GM19035 (cell line): ENCODE measurements at regions not wholly inside any gene's neighbourhood (a gene's known extent, or its start where the extent isn't known, plus 50 kb on each side); places are given as distances from the start of the nearest gene placed in this dataset.

ENCODE experiments used
- ATAC-seq: cut with Tn5 transposase; IDR thresholded peaks from one replicate; pipeline ENCODE4 v1.9.1; 2021; ENCODE audit not compliant: unreplicated experiment

DNA sequence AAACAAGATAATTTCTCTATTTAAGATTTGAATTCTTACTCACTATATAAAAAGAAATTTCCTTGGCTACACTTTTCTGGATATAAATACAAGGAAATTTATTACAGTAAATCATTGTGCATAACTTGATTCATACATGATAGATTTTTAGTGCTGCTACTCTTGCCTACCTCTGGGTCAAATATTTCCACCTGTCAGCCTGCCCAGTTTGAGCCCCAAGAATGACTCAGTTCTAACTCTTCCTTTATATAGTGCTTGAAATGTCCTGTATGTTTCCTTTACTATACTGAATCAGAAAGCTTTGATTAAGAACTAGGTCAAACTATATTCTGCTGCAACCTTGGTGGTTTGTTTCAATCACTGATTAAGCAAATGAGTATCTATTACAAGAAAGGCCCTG lies 147.4 kb upstream of the FTMT start:
- ATAC-seq, result no peak

DNA sequence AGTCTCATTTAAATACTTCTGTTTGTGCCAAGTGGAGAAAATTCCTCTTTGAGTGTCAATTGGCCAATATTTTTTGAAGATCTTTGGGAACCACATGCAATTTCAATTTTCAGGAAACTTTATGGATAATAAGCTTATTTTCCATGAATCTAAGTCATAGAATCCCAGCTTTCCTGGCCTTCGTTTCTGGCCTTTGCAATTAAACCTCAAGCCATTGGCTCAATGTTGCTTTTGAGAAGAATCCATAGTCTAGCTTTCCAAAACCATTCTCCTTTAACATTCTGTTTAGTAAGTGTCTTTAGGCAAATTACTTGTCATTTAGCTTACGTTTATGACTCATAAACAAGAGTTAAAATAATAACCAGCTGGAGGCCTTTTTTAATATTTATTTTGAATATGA lies 145.0 kb upstream of the FTMT start:
- ATAC-seq, result no peak

DNA sequence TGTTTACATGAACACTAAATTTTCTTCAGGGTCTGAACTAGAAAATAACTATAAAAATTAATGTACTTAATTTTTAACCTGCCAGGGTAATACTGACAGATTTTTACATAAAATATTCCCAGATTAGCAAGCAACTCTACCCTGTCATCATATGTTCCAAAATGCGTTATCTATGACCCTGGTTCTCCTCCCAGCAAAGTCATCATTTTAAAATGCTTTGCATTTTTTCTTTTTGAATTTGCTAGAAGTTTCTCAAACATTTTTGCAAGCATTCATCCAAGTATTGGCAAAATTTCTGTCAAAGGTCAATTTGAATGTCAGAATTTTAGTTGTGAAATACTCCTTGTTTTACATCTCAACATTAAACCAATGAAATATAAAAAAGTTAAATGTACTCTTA lies 144.5 kb upstream of the FTMT start:
- ATAC-seq, result no peak

DNA sequence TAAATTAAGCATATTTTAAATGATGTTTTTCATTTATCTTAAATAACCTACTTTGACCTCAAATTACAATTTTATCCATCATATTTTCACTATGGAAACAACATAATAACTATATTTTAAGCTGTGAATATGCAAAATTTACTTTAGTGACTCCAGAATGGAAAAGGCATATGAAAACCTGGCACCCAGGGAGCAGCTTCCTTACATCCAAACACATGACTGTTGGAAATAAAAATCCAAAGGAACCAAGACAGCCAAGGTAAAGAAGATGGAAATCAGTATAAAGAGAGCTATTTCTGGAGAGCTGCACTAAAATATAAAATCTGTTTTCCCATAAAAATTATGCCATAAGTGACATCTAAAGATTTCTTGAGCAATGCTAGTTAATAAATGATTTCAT lies 140.3 kb upstream of the FTMT start:
- ATAC-seq, result no peak

DNA sequence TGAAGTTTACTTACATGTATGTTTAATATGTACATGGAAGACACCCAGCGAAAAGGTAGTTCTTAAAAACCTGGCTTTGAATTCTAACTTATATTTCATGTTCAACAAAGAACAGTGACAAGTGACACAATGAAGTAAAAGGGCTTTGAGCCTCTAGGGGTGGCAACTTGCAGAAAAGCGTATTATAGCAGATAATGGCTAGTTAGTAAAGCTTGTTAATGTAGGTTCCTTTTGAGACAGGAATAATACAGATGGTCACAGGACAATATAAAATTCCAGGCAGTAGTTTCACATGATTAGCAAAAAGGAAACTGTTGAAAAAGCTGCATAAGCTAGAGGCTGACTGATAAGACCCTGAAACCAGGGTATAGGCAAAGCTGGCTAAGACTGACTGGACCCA lies 132.4 kb upstream of the FTMT start:
- no peak for ATAC-seq

DNA sequence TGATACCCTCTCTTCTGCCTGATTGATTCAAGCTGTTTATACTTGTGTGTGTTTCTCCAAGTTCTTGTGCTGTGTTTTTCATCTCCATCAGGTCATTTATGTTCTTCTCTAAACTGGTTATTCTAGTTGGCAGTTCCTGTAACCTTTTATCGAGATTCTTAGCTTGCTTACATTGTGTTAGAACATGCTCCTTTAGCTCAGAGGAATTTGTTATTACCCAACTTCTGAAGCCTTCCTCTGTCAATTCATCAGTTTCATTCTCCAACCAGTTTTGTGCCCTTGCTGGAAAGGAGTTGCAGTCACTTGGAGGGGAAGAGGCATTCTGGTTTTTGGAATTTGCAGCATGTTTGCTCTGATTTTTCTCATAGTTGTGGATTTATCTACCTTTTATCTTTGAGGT lies 126.2 kb upstream of the FTMT start:
- ATAC-seq, result no peak

DNA sequence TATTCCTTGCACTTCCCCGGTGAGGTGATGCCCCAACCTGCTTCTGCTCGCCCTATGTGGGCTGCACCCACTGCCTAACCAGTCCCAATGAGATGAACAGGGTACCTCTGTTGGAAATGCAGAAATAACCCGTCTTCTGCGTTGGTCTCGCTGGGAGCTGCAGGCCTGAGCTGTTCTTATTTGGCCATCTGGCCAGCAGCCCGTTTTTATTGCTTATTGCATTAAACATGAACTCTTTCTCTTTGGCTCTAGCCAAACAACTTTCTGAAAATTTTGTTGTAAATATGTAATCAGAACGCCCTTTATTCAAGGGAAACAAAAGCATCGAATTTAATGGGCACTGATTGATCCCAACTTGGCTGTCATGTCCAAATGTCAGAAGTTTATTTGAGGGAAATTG lies 124.7 kb upstream of the FTMT start:
- no peak for ATAC-seq

DNA sequence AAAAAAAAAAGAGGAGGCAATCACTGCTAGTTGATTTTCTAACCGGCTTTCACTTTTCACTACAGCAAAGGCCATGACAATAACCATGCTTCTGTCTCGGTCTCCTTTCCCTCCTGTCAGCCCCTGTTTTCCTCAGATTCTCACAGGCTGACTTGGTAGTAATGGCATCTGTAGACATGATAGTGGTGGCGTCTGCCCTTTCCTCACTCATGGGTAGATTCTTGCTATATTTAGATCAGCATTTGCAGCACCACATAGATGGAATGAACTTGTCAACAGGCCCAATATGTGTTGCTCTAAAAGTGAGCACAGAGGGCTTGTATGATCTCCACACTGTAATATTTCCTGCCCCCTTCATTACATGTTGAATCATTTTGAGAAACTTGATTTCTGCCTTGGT lies 120.3 kb upstream of the FTMT start:
- no peak for ATAC-seq

DNA sequence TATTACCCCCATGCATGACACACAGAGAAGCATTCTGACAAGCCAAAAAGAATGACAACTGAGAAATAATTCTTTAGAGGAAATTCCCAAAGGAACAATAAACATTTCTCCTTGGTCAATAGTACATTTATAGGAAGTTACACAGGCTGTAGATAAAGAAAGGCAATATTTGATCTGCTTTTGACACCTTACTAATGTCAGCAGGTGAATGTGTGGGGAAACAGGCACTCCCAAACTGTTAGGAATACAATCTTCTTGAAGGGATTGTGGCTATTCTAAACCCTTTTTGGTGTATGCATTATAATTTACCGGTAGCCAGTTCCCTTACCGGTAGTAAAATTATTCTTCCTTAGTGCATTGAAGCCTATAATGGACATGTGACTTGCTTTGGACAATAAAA lies 116.1 kb upstream of the FTMT start:
- ATAC-seq, result no peak

DNA sequence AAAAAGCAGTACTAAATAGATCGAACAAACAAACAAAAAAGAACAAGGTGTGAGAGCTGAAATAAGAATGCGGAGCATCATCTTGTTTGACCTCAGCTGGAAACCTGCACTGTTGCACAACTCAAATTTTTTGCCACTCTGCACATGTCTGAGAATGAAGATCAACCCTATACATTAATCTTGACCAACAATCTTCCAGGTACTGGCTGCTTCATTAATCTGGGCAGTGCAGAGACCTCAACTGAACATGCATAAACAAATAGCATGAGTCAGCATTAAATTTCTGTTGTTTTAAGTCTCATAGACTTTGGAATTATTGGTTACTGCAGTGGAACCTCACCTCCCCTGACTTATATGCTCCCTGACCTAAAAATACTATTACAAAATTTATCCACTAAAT lies 114.6 kb upstream of the FTMT start:
- ATAC-seq, result no peak

DNA sequence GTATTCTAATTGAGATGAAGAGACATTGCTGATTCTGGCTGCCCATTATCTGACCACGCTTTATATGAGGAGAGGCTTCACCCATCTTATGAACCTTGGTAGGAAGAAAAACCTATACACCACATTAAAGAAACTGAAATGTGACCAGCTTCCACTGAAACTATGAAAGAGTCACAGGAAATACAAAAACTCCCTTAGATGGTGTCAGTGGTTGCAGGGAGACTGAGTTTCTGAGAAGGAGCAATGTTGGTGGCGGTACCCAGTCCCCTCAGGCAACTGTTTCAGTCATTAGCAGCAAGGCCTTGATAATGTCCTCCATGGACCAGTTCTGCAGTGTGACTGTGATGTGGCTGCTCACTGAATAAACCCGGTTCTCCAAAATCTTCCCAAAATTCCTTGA lies 110.5 kb upstream of the FTMT start:
- ATAC-seq, result no peak

DNA sequence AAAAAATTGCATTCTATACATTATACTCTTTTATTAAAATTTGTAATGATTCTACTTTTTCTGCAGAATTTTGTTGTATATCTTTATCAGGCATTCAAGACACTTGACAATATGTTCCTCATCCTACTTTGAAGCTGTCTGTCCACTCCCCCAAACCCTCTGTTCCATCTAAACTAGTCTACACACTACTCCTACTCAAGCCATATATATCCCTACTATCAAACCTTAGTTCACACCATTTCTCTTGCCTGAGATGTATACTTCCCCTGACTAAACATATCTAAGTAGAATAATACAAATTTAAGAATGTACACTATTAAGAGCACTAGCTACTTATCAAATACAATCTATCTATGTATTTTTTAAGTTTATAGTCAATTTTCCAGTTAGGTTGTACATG lies 107.1 kb upstream of the FTMT start:
- ATAC-seq, result no peak

DNA sequence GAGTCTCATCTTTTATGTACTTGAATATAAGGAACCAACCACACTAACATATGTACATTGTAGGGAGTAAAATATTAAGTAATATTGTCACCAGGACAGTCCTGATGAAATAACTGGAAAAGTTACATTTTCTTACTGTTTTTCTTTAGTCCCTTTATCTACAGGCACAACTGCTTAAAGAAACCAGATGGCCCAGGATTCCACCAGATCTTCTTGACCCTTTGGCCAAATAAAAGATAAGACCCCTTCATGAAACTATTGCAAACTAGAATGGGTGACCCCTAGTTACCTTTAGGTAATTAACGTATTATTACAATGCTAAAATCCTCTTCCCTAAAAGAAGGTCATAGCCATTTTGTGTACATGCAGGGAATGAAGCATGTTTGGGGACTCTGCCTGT lies 106.3 kb upstream of the FTMT start:
- no peak for ATAC-seq

DNA sequence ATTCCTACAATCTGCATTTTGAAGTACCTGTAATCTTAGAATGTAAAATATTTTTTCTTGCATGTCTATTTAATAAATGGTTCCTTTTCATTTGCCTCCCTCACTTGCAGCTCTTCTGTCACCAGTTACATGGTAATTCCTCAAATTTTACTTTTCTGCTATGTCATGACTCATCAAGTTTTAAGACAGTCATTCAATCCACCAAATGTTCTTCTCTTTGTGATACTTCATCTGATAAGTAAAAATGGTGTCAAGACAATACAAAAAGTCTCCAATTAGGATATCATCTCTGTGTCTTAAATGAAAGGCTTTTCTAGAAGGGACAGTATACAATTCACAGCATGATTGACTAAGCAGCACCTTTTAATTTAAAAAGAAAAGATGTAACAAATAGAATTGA lies 104.9 kb upstream of the FTMT start:
- no peak for ATAC-seq

DNA sequence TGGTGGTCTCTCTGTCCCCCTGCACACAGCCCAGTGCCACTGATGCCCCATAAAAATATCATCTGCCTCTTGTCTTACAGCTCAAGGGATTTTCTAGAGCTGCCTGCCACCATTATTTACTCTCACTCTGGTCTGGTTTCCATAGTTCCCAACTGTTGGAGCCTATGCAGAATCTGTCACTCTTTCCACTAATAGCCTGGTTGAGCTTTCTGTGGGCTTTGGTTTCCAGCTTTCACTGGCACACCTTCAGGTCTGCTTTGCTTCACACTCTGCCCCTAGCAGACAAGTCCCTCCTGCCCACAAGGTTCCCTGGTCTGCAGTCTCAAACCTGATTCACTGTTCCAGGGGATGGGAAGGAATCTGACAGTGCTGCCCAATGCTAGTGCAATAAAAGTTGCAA lies 103.0 kb upstream of the FTMT start:
- no peak for ATAC-seq

DNA sequence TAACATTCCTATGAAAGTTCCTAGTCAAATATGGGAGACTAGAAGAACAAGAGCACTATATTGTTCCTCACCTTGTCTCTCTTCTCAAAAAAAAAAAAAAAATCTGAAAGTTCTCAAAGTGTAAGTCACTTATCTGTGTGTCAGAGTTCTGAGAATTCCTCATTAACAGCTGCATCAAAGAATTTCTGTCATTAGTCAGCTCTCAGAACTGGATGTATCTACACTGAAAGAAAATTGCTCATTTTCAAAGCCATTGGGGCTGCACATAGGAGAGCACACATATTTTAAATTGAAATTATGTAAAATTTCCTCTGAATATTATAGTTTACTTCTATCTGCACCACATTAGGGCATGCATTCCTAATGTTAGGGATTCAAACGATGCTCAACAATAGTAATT lies 99.5 kb upstream of the FTMT start:
- no peak for ATAC-seq

DNA sequence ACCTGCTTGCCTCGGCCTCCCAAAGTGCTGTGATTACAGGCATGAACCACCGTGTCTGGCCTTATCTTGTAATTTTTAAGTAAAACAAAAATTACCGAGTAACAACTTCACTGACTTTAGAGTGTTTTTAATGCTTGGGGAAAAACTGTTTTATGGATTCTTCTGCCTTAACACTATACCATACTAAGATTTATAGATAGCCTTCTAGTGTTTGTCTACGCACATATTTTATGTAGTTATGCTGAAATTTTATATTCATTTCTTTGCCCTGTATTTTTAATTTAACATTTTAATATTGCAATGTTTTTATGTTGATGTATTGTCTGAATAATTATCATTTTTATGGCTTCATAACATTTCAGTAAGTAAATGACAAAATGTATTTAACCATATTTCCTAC lies 96.4 kb upstream of the FTMT start:
- no peak for ATAC-seq

DNA sequence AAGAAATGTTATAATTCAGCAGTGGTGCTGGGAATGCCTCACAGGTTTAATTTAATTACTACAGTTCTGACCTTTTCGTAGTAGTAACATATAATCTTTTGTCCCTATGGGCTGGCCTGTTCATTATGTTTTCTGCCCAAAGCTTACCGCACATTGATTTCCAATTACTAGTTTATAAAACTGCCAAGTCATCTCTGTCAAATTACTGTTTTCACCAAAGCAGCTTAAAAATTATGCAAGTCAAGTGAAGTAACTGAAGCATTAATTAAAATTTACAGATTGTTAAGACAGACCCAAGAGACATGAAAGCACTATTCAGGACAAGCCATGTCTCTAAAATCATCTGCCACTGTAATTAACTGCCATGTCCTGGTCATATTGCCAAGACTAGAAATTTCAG lies 93.9 kb upstream of the FTMT start:
- no peak for ATAC-seq

DNA sequence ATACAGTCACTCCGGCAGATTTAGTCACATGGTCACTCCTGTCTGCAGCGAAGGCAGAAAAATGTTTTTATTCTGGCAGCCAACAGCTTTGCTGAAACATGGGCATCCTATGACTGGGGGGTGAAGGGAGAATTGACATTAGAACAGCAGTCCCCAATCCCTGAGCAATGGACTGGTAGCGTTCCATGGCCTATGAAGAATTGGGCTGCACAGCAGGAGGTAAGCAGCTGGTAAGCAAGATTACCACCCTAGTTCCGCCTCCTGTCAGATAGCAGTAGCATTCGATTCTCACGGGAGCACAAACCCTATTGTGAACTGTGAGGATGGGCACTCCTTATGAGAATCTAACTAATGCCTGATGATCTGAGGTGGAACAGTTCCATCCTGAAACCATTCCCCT lies 93.1 kb upstream of the FTMT start:
- ATAC-seq, result no peak

DNA sequence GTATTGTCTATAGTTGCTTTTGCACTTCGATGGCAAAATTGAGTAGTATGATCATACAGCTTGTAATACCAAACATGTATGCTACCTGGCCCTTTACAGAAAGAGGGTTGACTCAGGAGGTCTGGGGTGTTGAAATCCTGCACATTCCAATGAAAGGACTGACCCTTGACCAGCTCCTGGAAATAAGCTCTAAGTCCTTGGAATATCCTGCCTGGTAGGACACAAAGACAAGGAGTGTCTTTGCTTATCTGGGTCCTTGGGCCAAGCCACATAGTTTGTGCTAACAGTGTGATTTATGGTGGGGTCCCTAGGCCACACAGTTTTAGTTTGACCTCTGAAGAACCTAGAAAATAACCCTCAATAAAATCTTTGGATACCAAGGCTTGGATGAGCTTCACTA lies 89.3 kb upstream of the FTMT start:
- ATAC-seq, result no peak

DNA sequence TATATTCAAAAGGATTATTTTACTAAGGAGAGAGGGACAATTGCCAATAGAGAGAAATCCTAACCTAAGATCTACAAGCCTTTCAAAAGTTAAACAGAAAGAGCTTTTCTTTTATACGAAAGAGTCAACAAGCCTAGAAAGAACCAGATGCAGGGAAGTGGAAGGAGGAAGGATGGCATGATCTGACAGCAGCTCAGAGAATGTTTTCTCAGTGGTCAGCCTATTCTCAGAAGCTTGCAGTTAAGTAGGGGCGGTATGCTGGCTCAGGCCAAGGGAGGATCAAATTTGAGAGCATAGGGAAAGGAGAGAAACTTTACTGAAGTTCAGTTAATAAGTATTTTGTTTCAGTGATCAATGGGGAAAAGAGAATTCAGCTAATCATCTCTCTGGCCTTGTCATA lies 88.0 kb upstream of the FTMT start:
- no peak for ATAC-seq

DNA sequence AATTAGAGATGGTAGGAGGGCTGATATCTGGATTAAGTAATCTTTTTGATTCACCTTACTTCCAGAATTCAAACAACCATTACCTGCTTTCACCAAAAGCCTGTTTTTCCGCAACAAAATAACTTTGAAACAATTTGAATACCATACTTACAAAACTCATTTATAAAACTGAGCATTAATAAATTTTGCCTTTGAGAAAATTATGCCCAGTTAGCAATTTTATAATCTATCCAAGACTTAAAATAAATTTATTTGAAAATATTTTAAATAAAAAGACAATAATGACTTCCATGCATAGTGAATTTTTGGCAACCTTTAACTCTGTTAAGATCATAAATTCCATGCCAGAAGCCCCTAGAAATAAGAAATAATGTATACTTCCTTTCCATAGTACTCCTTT lies 71.3 kb upstream of the FTMT start:
- ATAC-seq, result no peak

DNA sequence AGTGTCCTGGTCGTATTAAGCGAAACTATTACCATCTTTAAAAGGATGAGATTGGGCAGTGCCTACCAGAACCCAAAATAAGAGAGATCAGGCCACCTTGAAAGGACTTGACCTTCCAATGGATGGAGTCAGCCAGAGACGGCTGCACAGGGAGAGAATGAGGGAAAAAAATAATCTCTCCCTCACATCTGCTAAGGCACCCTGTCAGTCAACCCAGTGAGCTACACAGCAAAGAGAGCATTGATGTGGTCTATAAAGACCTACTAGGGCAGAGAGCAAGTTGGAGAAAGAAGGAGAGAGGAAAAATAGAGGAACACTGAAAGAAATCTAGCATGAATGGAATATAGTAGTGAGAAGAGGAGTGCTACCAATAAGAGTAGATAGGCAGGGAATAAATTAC lies 68.0 kb upstream of the FTMT start:
- no peak for ATAC-seq

DNA sequence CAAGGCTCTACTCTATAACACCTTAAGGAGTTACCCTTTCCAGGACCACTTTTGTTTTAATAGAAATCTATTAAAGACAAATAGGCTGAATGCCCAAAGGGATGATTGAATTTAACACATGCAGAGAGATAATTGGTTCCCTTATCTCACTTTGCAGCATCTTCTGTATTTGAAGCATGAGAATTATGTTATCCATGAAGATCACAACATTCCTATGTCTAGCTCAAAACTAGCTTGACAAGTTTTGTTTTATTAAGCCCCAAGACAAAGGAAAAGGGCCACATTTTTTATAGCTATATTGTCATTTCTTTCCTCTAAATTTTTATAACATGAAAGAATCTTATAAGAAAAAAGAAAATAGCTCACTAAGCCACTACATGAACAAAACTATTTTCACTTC lies 57.9 kb upstream of the FTMT start:
- ATAC-seq, result no peak
